HG02678 (cell line): ENCODE measurements at regions not wholly inside any gene's neighbourhood (a gene's known extent, or its start where the extent isn't known, plus 50 kb on each side); places are given as distances from the start of the nearest gene placed in this dataset.
"Not testable (repeated sequence)": the region's sequence is repeated elsewhere in the genome, so short reads cannot be mapped to it uniquely, and the experiment has no call there.

ENCODE experiments used
- ATAC-seq: cut with Tn5 transposase; IDR thresholded peaks from one replicate; pipeline ENCODE4 v1.9.1; 2021; ENCODE audit warnings: mild to moderate bottlenecking, moderate library complexity; ENCODE audit not compliant: unreplicated experiment

DNA sequence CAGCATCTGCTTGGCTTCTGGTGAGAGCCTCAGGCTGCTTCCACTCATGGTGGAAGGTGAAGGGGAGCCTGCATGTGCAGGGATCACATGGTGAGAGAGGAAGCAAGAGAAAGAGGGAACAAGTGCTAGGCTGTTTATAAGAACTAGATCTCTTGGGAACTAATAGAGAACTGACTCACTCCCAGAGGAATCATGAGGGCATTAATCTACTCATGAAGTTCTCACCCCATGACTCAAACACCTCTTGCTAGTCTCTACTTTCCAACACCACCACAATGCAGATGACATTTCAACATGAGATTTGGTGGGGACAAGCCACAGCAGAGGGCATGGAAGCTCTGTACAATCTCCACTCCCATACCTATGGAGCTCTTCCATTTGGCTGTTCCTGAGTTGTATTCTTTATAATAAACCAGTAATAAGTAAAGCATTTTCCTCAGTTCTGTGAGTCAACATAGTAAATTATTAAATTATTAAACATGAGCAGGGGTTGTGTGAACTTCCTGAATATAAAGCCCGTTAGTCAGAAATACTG, 524.1 kb upstream of the NRSN1 start:
- ATAC-seq = no peak

DNA sequence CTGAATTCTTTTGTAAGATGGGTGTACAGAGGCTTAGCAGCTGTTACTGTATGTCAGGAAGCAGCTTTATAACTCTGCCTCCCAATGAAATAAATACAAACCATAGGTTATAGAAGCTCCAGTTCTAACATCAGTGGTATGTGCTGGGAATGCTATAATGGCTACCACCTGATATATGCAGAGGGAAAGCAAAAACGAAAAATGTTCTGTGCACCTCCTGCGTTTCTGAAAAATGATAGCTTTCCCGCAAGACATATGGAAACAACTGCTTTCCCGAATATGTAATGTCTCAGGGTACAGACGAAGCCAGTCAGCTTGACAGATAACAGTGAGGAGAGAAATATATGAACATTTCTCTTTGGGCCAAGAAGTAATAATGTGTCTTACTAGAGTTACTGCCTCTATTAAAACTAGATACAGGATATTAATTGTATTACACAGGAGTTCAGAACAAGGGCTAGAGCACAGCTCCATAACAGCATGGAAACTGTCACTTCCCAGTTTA, 517.0 kb upstream of the NRSN1 start:
- ATAC-seq = no peak

DNA sequence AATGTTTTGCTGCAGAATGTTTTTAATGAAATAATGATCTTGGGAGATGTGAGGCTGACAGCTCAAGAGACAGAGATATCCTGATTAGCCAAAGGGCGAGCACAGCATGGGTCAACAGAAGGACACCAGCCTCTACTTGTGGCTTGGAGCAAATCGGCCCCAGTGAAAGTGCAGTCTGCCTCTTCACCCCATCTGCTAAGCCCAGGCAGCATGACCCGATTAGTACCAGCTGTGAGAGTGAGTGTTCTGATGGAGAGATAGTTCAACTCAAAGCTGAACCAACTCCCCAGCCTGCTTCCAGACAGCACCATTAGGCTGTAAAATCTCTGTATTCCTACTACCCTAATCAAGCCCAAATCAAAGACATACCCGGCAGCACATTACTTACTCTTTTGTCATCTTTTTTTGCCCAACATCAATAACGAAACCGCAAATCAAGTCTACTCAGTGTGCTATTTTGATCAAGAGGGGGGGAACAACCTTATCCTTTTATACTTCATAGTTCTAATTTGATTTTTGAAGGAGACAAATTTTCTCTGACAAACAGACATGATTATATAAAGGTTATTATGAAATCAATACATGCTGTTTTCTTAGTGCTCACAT, 514.1 kb upstream of the NRSN1 start:
- no peak for ATAC-seq

DNA sequence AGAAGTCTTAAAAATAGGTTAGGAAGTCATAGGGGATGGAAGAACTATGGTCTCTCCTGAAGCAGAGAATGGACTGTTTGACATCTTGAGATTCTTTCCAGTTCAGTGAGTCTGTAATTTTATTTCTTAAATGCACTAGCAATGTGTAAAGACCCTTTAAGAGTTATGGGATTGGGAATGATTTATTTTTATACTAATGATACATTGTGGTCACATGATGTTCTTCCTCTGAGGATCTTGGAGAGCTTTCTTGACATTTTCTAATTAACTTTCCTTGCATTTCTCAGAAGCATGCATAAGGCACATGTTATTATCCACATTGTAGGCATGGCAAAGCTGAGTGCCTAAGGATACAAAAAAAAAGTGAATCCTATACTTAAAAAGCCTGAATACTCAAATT, 507.6 kb upstream of the NRSN1 start:
- ATAC-seq = no peak

DNA sequence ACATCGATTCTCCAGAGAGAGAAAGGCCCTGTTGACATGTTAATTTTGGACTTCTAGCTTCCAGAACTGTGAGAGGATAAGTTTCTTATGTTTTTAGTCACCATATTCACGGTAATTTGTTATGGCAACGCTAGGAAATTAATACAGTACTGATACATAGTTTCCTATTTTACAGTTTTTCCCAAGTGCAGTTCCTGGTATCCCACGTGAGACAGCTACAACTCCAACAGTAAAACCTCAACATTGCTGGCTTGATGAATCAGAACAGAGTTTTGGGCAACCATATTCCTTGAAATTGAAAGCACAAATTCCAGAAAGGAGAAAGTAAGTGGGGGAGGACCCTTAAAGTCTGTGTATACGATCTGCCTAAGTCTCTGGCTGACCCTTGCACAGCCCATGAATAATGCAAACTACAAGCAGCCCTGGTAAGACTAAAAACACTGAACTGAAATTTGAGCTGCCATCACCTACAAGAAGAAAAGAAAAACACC, 505.1 kb upstream of the NRSN1 start:
- ATAC-seq = no peak

DNA sequence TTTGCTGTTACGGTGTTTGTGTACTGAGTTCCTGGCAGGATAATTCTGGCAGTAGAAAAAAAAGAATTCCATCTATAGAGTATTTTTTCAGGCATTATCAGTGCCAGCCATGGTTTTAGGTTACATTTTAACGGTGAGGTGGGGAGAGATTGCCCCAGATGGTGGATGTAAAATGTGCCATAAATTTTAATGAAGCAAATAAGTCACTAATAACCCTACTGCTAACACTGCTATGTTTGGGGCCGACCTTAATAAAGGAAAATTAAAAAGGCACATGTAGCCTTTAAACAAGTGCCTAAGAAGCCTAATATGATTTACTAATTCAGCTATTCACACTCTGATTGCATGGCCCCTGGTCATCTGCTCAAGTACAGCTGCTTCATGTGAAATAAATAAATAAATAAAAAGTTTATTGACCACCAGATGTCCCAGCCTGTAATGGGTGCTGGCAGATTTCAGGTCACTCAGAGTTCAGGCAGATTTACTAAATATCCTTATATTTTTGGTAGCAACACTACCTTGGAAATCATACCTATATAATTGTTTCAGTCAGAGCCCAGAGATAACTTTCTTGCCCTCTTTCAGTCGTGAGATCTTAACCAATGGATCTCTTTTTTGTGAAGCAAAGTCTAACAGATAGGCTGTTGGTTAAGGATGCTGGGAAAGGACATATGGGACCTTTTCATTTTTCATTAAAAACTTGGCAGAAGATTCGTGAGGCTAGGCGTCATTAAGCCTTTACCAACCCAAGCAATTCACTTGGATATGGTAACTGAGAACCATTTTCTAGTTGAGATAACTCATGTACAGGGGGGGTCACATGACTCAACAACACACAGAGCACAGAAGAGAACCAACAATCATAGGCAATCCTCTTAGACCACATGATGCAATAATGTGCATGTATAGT, 495.0 kb upstream of the NRSN1 start:
- ATAC-seq = no peak

DNA sequence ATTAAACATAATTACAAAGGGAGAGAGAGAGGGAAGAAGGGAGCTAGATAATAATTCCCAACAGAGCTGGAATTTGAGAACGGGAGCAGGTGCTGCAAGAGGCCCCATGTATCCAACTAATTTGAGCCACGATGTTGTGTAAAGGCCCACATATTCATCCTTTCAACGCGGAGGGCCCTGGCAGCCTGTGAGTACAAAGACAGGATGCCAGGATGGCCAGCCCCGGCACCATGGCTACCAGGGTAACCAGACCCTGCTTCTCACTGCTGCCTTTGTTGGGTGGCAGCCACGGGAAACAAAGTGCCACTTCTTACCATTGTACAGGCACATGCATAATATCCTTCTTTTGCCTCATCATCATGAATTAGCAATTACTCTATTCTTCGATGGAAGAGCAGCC, 492.0 kb upstream of the NRSN1 start:
- ATAC-seq = no peak

DNA sequence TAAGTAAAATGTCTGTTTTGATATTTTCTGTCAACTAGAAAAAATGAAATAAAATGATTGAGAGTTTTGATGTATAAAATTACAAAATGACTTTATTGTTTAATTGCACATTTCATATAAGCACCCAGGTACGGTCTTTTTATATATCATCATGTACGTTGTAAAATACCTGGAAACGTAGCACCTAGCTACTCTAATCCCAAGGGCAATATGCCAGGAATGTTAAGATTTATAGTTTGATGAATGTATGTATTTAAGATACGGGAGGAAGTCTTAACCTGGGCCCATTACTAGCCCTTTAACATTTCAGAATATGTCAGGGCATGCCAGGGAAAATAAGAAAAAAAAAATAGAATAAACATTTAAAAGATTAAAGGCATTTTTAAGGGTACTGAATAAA, 490.9 kb upstream of the NRSN1 start:
- ATAC-seq = no peak

DNA sequence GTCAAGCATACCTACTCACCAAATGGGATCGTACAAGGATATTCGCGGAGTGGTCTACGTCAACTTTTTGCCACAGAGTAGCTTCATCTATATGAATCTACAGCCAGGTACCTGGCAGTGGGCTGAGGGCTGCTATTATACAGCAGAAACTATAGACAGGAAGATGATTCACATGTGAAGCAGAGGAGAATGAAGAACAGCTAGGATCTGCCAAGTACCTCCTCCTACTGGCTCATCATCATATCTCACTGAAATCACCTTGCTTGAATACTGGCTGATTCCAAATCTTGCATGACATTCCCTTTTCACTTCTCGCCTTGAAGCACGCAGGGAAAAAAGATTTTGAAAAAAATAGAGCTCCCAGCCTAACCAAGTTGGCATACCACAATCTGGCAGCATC, 488.7 kb upstream of the NRSN1 start:
- no peak for ATAC-seq

DNA sequence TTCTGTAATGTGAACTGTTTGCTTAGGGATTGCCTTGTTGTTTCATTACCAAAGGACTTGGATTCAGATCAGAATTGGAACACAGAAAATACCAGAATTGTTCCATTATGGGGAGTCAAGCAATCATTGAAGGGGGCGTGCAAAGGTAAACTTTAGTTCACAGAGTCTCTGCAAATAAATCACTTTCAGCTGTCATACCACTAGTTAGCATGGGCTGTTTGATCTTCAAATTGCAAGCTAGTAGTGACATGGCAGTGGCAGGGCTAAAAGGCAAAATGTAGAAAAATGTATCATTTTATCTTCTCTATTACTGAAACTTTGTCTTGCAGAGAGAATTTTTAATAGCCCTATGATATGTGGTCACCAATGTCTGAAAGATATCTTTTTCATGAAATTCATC, 483.2 kb upstream of the NRSN1 start:
- ATAC-seq = no peak

DNA sequence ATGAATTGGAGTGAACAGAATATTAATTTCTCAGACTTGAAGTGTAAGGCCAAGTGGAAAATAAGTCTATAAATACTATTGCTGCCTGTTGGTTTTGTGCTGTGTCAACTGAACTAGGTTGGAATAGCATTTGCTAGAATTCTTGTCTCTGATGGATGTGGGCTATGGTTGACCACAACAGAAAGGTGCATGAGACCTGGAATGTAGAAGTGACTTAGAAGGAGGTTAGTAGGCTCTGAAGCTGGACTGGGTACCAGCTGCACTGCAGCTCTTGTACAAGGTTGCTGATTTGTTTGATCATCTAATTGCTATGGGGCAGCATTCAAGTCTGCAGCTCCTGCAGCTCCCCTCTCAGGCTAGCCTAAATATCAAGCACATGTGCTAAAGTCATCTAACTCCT, 479.0 kb upstream of the NRSN1 start:
- no peak for ATAC-seq

DNA sequence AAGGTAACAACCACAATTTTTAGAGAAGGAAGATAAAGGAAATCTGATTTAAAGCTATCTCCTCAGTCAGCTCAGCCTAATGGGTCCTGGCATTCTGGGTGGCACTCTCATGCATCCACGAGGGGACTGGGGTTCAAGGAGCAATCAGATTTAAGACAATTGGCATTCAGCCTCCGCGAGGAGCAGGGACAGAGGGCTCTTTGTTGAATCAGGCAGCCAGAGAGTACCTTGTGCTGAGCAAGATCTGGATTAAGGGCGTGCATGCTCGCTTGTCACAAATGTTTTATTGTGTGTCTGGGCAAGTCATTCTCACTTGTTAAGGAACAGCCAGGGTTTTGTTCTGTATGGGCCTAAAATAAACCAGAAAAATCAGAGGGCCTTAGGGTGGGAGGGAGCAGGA, 475.3 kb upstream of the NRSN1 start:
- ATAC-seq = no peak

DNA sequence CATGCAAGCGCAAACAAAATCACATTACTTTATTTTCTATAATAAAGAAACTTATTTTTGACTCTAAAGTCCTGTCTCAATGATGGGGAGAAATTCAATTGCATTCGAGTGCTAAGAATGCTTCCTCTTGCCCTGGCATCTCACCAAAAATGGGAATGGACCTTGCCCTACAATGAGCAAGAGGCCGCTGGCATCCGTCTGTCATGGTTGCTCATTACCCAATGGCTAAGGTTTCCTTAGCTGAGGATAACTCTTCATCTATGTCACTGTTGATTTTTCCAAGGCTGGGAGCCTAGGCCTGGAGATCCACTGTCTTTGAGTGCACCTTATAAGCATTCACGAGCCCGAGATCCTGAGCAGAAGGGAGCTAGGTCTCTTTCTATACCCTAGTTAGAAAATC, 471.3 kb upstream of the NRSN1 start:
- no peak for ATAC-seq

DNA sequence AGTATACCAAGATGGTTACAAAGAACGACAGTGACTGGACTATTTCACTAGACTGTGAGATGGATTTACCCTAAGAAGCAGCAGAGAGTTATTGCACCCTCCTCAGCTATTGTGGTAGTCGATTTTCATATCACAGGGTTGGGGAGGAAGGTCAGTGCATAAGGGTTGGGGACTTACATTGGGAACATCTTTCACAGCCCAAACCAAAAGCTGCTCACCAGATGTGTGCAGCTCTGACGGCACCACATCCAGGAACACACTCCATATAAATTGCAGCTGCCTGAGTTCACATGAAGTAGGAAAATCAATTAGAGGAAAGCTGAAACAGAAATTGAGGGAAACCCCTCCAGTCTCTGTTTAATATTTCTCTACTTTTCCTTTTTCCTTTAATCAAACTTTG, 470.5 kb upstream of the NRSN1 start:
- ATAC-seq = no peak

DNA sequence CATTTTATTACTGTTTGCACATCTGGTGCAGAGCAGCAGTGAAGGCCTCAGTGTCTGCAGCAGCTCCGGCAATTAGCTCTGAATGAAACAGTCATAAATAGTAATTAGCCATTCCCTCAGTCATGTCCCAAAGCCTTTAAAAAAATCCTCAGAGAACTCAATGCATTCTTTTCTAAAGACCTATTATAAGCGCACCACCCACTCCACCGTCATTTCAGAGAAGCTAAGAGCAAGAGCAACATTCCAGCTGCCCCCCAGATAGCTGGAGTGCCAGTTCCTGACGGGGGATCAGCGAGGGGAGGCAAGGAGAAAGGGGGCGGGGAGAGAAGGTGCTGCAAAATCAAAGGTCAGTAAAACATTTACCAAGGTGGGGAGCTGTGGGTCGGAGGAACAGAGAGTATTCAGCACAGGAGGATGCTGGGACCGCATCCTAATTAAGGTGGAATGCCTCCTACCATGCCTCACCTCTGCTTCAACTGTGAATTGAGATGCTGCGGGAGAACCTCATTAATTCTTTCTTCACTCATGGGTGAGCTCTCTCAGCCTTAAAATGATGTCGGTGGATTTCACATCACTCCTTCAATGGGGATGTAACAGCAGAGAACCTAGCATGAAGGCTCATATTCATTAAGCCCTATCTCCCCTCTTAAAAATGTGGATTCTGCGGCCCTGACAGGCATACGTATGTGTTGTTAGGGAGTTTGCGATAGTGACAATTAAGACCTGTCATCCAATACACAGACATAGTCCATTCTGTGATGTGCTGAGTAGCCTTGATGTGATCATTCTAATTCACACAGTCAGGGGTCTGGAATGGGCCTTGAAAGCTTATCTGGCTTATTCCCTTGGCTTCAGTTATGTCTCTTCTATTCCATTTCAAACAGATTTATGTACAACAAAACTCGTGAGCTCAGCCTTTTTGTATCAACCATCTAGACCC, 469.5 kb upstream of the NRSN1 start:
- ATAC-seq = no peak

DNA sequence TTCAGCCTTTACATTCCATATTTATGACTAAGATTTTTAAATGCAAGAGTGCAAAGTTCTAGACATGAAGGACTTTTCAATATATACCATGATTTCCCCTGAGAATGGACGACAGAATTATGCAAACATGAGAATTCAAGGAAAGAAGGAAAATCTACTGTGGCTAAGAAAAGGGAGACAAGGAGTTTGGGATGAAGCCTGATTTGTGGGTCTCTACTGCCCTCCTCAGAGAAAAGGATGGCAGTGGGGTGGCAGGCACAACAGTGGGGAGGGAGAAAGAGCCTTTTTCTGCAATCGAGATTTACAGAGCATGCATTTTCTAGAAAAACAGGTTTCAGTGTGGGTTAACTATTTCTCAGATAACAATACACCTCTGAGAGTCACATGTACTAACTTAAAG, 466.9 kb upstream of the NRSN1 start:
- no peak for ATAC-seq

DNA sequence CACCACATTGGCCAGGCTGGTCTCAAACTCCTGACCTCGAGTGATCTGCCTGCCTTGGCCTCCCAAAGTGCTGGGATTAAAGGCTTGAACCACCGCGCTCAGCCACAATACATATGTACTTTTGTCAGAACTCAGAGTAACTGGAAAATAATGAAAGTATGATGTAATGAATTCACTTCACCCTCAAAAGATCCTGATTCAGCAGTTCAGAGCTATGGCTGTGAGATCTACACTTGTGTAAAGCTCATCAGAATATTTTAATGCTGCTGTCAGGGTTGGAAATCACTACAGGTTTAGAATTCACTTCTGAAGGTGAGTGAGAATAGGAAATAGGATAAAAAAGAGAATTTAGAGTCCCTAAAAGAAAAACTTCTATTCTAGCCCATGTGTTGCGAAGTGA, 464.5 kb upstream of the NRSN1 start:
- no peak for ATAC-seq

DNA sequence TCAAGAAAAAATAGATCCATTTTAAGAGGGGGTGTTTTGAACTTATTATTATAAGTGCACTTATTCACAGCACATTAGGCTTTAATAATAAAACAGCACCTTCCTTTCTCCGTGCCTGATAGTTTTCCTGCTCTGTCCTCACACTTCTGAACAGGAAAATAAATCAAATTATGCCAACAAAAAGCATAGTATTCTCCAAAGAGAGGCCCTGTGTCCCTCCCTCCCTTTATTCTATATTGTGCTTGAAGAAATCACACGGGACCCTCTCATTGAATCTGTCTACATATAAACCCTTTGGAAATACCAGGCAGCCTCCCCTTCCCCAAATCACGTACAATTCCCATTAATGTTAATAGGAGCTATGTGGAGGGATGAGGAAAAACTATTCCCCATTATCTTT, 462.9 kb upstream of the NRSN1 start:
- no peak for ATAC-seq

DNA sequence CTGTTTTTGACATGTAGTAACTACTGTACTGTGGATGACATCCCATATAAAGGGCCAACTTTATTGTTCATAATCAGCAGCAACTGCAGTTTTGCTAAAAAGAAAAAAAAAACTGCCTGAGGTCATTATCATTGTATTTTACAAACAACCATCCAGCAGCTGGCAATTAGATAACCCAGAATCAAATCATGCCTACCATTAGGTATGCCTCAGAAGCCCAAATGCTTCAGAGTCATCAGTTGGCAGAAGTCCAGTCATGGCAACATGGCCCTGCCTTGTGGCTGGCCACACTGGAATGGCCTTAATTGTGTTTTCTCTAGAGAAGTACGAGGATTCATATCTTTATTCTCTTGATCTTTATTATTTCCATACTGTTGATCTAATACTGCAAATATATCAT, 462.4 kb upstream of the NRSN1 start:
- no peak for ATAC-seq

DNA sequence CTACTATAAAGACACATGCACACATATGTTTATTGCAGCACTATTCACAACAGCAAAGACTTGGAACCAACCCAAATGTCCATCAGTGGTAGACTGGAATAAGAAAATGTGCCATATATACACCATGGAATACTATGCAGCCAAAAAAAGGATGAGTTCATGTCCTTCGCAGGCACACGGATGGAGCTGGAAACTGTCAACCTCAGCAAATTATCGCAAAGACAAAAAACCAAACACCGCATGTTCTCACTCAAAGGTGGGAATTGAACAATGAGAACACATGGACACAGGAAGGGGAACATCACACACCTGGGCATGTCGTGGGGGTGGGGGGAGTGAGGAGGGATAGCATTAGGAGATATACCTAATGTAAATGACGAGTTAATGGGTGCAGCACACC, 460.1 kb upstream of the NRSN1 start:
- not testable (repeated sequence) for ATAC-seq

DNA sequence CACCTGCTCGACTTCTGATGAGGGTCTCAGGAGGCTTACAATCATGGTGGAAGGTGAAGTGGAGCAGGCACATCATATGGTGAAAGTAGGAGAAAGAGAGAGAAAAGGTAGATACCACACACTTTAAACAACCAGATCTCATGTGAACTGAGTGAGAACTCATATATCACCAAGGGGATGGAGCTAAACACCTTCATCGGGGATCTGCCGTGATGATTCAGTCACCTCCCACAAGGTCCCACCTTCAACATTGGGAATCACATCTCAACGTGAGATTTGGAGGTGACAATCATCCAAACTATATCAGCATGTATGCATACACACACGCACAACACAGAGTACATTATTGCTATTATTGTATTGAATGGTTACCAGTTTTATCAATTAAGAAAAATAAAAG, 453.3 kb upstream of the NRSN1 start:
- no peak for ATAC-seq
